ENCODE measurements at regions not wholly inside any gene's neighbourhood (a gene's known extent, or its start where the extent isn't known, plus 50 kb on each side); places are given as distances from the start of the nearest gene placed in this dataset.

DNA sequence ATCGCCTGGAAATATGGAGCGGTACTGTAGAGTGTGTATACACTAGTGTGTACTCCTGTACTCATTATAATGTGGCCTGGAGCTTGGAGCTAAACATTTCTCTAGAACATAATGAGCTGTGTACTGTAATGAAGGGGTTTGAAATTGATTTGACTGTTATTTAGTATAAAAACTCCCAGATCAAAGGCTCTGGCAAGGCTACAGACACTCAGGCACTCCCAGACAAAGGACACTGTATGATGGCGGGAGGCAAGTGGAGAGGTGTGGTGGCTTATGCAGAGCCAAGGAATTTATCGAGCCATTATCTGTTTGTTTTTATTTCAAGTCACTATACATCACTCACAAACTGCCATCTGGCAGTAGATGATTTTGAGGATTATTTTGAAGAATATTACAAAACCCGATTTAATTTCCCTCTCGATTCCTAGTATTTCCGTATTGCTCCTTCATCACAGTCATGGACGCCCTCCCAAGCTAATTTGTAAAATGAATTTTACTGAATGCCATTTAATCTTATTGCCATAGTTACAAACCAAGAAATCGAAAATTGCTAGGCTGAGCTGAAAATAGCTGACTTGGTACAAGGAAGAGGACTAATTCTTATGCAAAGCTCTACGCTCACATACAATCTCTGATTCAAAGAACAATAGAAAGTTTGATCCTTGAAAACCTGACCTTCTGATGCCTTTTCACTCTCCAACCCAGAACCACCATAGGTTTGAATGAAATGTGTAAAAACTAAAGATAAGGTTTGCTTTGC lies 240.2 kb upstream of the SEMA6A start:
- Histone ChIP-seq H2AFZ (no peak overlapping the region), H3K9me2 (ENCODE audit: insufficient read depth) (no peaks in the 10 kb centered on the region), H3K9me3 (ENCODE audit: insufficient read depth, low read depth) (no peaks in the 10 kb centered on the region), H3K27ac (no peak overlapping the region), H3K79me2 (ENCODE audit: low read depth) (no peaks in the 10 kb centered on the region), H3F3A (ENCODE audit: insufficient read depth, low read depth) (no peaks in the 10 kb centered on the region), H3K36me3 (ENCODE audit: low read depth) (no peaks in the 10 kb centered on the region), H3K27me3 (ENCODE audit: insufficient read depth, low read depth) (peaks cover 24% of the 10 kb centered on the region), H3K4me2 (no peak overlapping the region), H3K4me3 (no peak overlapping the region), H4K20me1 (ENCODE audit: insufficient read depth) (no peaks in the 10 kb centered on the region), H3K4me1 (replicated peaks; ENCODE audit: insufficient read depth) (no peaks in the 10 kb centered on the region)
- intact Hi-C loops (cut with micrococcal nuclease; ENCODE audit: unreplicated experiment), result no loop called here
- POLR2A ChIA-PET (ENCODE audit: unreplicated experiment), result no interaction called here
- CTCF ChIA-PET, result no interaction called here
- no peak for DNase-seq
- TF ChIP-seq EZH2 (IDR thresholded peaks at IDR 0.05; ENCODE audit: low read depth), result no peak
- TF ChIP-seq, protein P1, sequence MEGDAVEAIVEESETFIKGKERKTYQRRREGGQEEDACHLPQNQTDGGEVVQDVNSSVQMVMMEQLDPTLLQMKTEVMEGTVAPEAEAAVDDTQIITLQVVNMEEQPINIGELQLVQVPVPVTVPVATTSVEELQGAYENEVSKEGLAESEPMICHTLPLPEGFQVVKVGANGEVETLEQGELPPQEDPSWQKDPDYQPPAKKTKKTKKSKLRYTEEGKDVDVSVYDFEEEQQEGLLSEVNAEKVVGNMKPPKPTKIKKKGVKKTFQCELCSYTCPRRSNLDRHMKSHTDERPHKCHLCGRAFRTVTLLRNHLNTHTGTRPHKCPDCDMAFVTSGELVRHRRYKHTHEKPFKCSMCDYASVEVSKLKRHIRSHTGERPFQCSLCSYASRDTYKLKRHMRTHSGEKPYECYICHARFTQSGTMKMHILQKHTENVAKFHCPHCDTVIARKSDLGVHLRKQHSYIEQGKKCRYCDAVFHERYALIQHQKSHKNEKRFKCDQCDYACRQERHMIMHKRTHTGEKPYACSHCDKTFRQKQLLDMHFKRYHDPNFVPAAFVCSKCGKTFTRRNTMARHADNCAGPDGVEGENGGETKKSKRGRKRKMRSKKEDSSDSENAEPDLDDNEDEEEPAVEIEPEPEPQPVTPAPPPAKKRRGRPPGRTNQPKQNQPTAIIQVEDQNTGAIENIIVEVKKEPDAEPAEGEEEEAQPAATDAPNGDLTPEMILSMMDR (conservative IDR thresholded peaks at IDR 0.05), result no peak
- no TSS peak for BruUV-seq (replicated peaks)

- peaks cover 24% of the 10 kb centered on the region for H3K27me3 ChIP-seq (ENCODE audit: insufficient read depth, low read depth)
- POLR2A ChIA-PET (ENCODE audit: unreplicated experiment), result no interaction called here
Observed at GRCh38 chr5:116813906-116814305, 239.3 kb upstream of the SEMA6A start.

DNA sequence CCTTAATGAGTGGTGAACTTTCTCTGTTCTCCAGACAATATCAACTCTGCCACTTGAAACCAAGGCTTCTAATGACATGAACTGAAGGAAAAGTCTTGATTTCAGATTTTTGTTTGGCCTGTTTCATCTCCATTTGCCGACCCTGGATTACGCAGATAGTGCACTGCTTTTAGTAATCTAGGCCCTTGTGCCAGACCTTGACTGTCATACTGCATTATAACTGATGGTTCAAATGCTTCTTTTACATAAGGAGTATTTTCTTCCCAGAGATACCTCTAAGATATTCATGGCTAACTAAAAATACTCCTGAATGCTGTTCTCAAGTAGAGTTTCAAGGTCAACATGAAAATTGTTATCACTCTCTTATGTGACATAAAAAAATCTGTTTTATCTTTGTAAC lies 238.7 kb upstream of the SEMA6A start:
- intact Hi-C loops (cut with micrococcal nuclease; ENCODE audit: unreplicated experiment), result no loop called here
- POLR2A ChIA-PET (ENCODE audit: unreplicated experiment), result no interaction called here
- no peaks in the 10 kb centered on the region for H3K9me3 ChIP-seq (ENCODE audit: insufficient read depth, low read depth)

More at GRCh38 chr5:116813906-116814305, 239.3 kb upstream of the SEMA6A start:
- H3K27ac ChIP-seq, result no peak overlapping the region
- no peaks in the 10 kb centered on the region for H3K79me2 ChIP-seq (ENCODE audit: low read depth)
- no peaks in the 10 kb centered on the region for H3F3A ChIP-seq (ENCODE audit: insufficient read depth, low read depth)
- intact Hi-C loops (cut with micrococcal nuclease; ENCODE audit: unreplicated experiment), result no loop called here
- no peaks in the 10 kb centered on the region for H3K4me1 ChIP-seq (replicated peaks; ENCODE audit: insufficient read depth)
- no peak overlapping the region for H2AFZ ChIP-seq
- CTCF ChIA-PET, result no interaction called here
- no peak overlapping the region for H3K4me2 ChIP-seq
- no peaks in the 10 kb centered on the region for H3K9me2 ChIP-seq (ENCODE audit: insufficient read depth)
- no peak overlapping the region for H3K4me3 ChIP-seq
- BruUV-seq (replicated peaks), result no TSS peak
- DNase-seq, result no peak
- H4K20me1 ChIP-seq (ENCODE audit: insufficient read depth), result no peaks in the 10 kb centered on the region
- TF ChIP-seq, protein P1 (conservative IDR thresholded peaks at IDR 0.05), result no peak
- no peak for TF ChIP-seq EZH2 (IDR thresholded peaks at IDR 0.05; ENCODE audit: low read depth)
- H3K9me3 ChIP-seq (ENCODE audit: insufficient read depth, low read depth), result no peaks in the 10 kb centered on the region
- no peaks in the 10 kb centered on the region for H3K36me3 ChIP-seq (ENCODE audit: low read depth)

More for the DNA sequence above, 238.7 kb upstream of the SEMA6A start:
- H3F3A ChIP-seq (ENCODE audit: insufficient read depth, low read depth), result no peaks in the 10 kb centered on the region
- H3K27me3 ChIP-seq (ENCODE audit: insufficient read depth, low read depth), result peaks cover 24% of the 10 kb centered on the region
- H3K4me3 ChIP-seq, result no peak overlapping the region
- no TSS peak for BruUV-seq (replicated peaks)
- H3K27ac ChIP-seq, result no peak overlapping the region
- H3K4me1 ChIP-seq (replicated peaks; ENCODE audit: insufficient read depth), result no peaks in the 10 kb centered on the region
- H4K20me1 ChIP-seq (ENCODE audit: insufficient read depth), result no peaks in the 10 kb centered on the region
- CTCF ChIA-PET, result no interaction called here
- no peaks in the 10 kb centered on the region for H3K79me2 ChIP-seq (ENCODE audit: low read depth)
- H3K4me2 ChIP-seq, result no peak overlapping the region
- TF ChIP-seq EZH2 (IDR thresholded peaks at IDR 0.05; ENCODE audit: low read depth), result no peak
- TF ChIP-seq, protein P1 (conservative IDR thresholded peaks at IDR 0.05), result no peak
- no peak for DNase-seq
- no peaks in the 10 kb centered on the region for H3K36me3 ChIP-seq (ENCODE audit: low read depth)
- H2AFZ ChIP-seq, result no peak overlapping the region
- no peaks in the 10 kb centered on the region for H3K9me2 ChIP-seq (ENCODE audit: insufficient read depth)
